ENCODE measurements at regions not wholly inside any gene's neighbourhood (a gene's known extent, or its start where the extent isn't known, plus 50 kb on each side); places are given as distances from the start of the nearest gene placed in this dataset.

- H3K4me3 ChIP-seq (ENCODE audit: low read length): peak overlapping the region; percentile 70
- peaks cover 25% of the 10 kb centered on the region for H3F3A ChIP-seq (ENCODE audit: control insufficient read depth, insufficient read depth)
- peaks cover 27% of the 10 kb centered on the region for H3K36me3 ChIP-seq (ENCODE audit: control insufficient read depth, low read length)
- H4K20me1 ChIP-seq (ENCODE audit: control insufficient read depth, insufficient read depth, low read depth, low read length): no peaks in the 10 kb centered on the region
- peaks cover 25% of the 10 kb centered on the region for H3K79me2 ChIP-seq (ENCODE audit: control insufficient read depth, low read length)
- H3K9me3 ChIP-seq (ENCODE audit: control insufficient read depth, insufficient read depth, low read length): no peaks in the 10 kb centered on the region
- peak overlapping the region; percentile 97 for H3K27ac ChIP-seq (ENCODE audit: low read depth, low read length)
- H3K9me2 ChIP-seq (replicated peaks; ENCODE audit: control insufficient read depth, low read length): no peaks in the 10 kb centered on the region
- H3K27me3 ChIP-seq (ENCODE audit: control insufficient read depth, low read length): no peaks in the 10 kb centered on the region
- TF ChIP-seq EZH2phosphoT487 (IDR thresholded peaks at IDR 0.05; ENCODE audit: borderline replicate concordance, low read length): no peak
- TF ChIP-seq CTCF (IDR thresholded peaks at IDR 0.05; ENCODE audit: low read depth, low read length, poor library complexity, severe bottlenecking): no peak
- peak overlapping the region; percentile 90 for H3K4me2 ChIP-seq (ENCODE audit: low read length)
- peaks cover 84% of the 10 kb centered on the region for H3K4me1 ChIP-seq (ENCODE audit: control insufficient read depth, low read length)
Measured at GRCh38 chr2:47662552-47662951, 91.8 kb upstream of the KCNK12 start.

GRCh38 chr2:47661310-47661709, 90.5 kb upstream of the KCNK12 start:
- peak overlapping the region; percentile 90 for H3K4me2 ChIP-seq (ENCODE audit: low read length)
- peaks cover 90% of the 10 kb centered on the region for H3K4me1 ChIP-seq (ENCODE audit: control insufficient read depth, low read length)
- H3K79me2 ChIP-seq (ENCODE audit: control insufficient read depth, low read length): peaks cover 38% of the 10 kb centered on the region
- H3K27ac ChIP-seq (ENCODE audit: low read depth, low read length): peak overlapping the region; percentile 97
- no peaks in the 10 kb centered on the region for H3K27me3 ChIP-seq (ENCODE audit: control insufficient read depth, low read length)
- TF ChIP-seq CTCF (IDR thresholded peaks at IDR 0.05; ENCODE audit: low read depth, low read length, poor library complexity, severe bottlenecking) (no peak), EZH2phosphoT487 (IDR thresholded peaks at IDR 0.05; ENCODE audit: borderline replicate concordance, low read length) (no peak)
- H3K9me2 ChIP-seq (replicated peaks; ENCODE audit: control insufficient read depth, low read length): no peaks in the 10 kb centered on the region
- peaks cover 27% of the 10 kb centered on the region for H3F3A ChIP-seq (ENCODE audit: control insufficient read depth, insufficient read depth)
- H3K9me3 ChIP-seq (ENCODE audit: control insufficient read depth, insufficient read depth, low read length): no peaks in the 10 kb centered on the region
- no peaks in the 10 kb centered on the region for H4K20me1 ChIP-seq (ENCODE audit: control insufficient read depth, insufficient read depth, low read depth, low read length)
- H3K4me3 ChIP-seq (ENCODE audit: low read length): peak overlapping the region; percentile 70
- peaks cover 27% of the 10 kb centered on the region for H3K36me3 ChIP-seq (ENCODE audit: control insufficient read depth, low read length)

- peaks cover 37% of the 10 kb centered on the region for H3F3A ChIP-seq (ENCODE audit: control insufficient read depth, insufficient read depth)
- H3K9me3 ChIP-seq (ENCODE audit: control insufficient read depth, insufficient read depth, low read length): no peaks in the 10 kb centered on the region
- peak overlapping the region; percentile 87 for H3K4me2 ChIP-seq (ENCODE audit: low read length)
- H3K9me2 ChIP-seq (replicated peaks; ENCODE audit: control insufficient read depth, low read length): no peaks in the 10 kb centered on the region
- H3K27me3 ChIP-seq (ENCODE audit: control insufficient read depth, low read length): no peaks in the 10 kb centered on the region
- TF ChIP-seq EZH2phosphoT487 (IDR thresholded peaks at IDR 0.05; ENCODE audit: borderline replicate concordance, low read length): no peak
- TF ChIP-seq CTCF (IDR thresholded peaks at IDR 0.05; ENCODE audit: low read depth, low read length, poor library complexity, severe bottlenecking): no peak
- peaks cover 96% of the 10 kb centered on the region for H3K4me1 ChIP-seq (ENCODE audit: control insufficient read depth, low read length)
- peak overlapping the region; percentile 78 for H3K4me3 ChIP-seq (ENCODE audit: low read length)
- H3K27ac ChIP-seq (ENCODE audit: low read depth, low read length): peak overlapping the region; percentile 97
- peaks cover 35% of the 10 kb centered on the region for H3K36me3 ChIP-seq (ENCODE audit: control insufficient read depth, low read length)
- no peaks in the 10 kb centered on the region for H4K20me1 ChIP-seq (ENCODE audit: control insufficient read depth, insufficient read depth, low read depth, low read length)
- H3K79me2 ChIP-seq (ENCODE audit: control insufficient read depth, low read length): peaks cover 48% of the 10 kb centered on the region
Measured at GRCh38 chr2:47660168-47660567, 89.4 kb upstream of the KCNK12 start.
